NCI-H82 treated with DMSO at 0.1 percent for 48 hours (cell line): ENCODE measurements at regions not wholly inside any gene's neighbourhood (a gene's known extent, or its start where the extent isn't known, plus 50 kb on each side); places are given as distances from the start of the nearest gene placed in this dataset.

Source experiments
- DNase-seq: peaks from one replicate; lab custom pipeline; 2025; ENCODE audit not compliant: unreplicated experiment; lab: John Stamatoyannopoulos, UW

GRCh38 chr2:5841126-5841525 is 148.9 kb downstream of the SOX11 start:
- DNase-seq, result no peak

- no peak for DNase-seq
These were observed 150.1 kb downstream of the SOX11 start for GRCh38 chr2:5842326-5842725.

- no peak for DNase-seq
These were observed 153.7 kb downstream of the SOX11 start for GRCh38 chr2:5845798-5846330.

- no peak for DNase-seq
These were observed 154.7 kb downstream of the SOX11 start for GRCh38 chr2:5846881-5847280.

- DNase-seq, result no peak
These were observed 157.4 kb downstream of the SOX11 start for GRCh38 chr2:5849562-5849961.

- DNase-seq, result no peak
These were observed 159.2 kb downstream of the SOX11 start for GRCh38 chr2:5851410-5851809.

GRCh38 chr2:5854797-5855196 is 162.6 kb downstream of the SOX11 start:
- DNase-seq, result no peak

- DNase-seq, result no peak
These were observed 174.9 kb downstream of the SOX11 start for GRCh38 chr2:5867056-5867455.

GRCh38 chr2:5868931-5869330 is 176.7 kb downstream of the SOX11 start:
- no peak for DNase-seq

- DNase-seq, result no peak
These were observed 177.8 kb downstream of the SOX11 start for GRCh38 chr2:5869936-5870335.

GRCh38 chr2:5877360-5877759 is 185.2 kb downstream of the SOX11 start:
- no peak for DNase-seq

GRCh38 chr2:5885451-5886173 is 193.4 kb downstream of the SOX11 start:
- DNase-seq, result no peak

- no peak for DNase-seq
These were observed 194.3 kb downstream of the SOX11 start for GRCh38 chr2:5886462-5886861.

- no peak for DNase-seq
These were observed 195.9 kb downstream of the SOX11 start for GRCh38 chr2:5888126-5888525.

- DNase-seq, result no peak
These were observed 197.3 kb downstream of the SOX11 start for GRCh38 chr2:5889519-5889918.

GRCh38 chr2:5894355-5894754 is 202.2 kb downstream of the SOX11 start:
- no peak for DNase-seq

GRCh38 chr2:5895284-5895683 is 203.1 kb downstream of the SOX11 start:
- no peak for DNase-seq

- no peak for DNase-seq
These were observed 205.1 kb downstream of the SOX11 start for GRCh38 chr2:5897249-5897648.

- no peak for DNase-seq
These were observed 206.5 kb downstream of the SOX11 start for GRCh38 chr2:5898667-5899066.

- no peak for DNase-seq
These were observed 213.5 kb downstream of the SOX11 start for GRCh38 chr2:5905661-5906060.

- DNase-seq, result no peak
These were observed 215.9 kb downstream of the SOX11 start for GRCh38 chr2:5908071-5908470.

GRCh38 chr2:5911718-5912117 is 219.5 kb downstream of the SOX11 start:
- DNase-seq, result no peak
